Panc1 (cell line): ENCODE measurements at regions not wholly inside any gene's neighbourhood (a gene's known extent, or its start where the extent isn't known, plus 50 kb on each side); places are given as distances from the start of the nearest gene placed in this dataset.

Experiments used
- POLR2AphosphoS5 ChIP-seq: IDR thresholded peaks from 2 replicates; pipeline ENCODE4 v1.6.1; 2012; ENCODE audit warnings: mild to moderate bottlenecking, low read depth, low read length, moderate library complexity
- TF ChIP-seq, protein P1 (sequence below): fragments of 450-650 bp; IDR thresholded peaks from 2 replicates; pipeline ENCODE4 v1.5.1; 2017; ENCODE audit warnings: mild to moderate bottlenecking
- TF ChIP-seq, protein P2 (sequence below), 2 experiments: IDR thresholded peaks; 2 replicates each; pipeline ENCODE4 v1.6.1; 2011 to 2012; ENCODE audit warnings: low read depth in 2 of 2, control low read depth in 1 of 2, low read length in 1 of 2, mild to moderate bottlenecking in 1 of 2, moderate library complexity in 1 of 2; ENCODE audit not compliant: insufficient read depth in 1 of 2

DNA sequence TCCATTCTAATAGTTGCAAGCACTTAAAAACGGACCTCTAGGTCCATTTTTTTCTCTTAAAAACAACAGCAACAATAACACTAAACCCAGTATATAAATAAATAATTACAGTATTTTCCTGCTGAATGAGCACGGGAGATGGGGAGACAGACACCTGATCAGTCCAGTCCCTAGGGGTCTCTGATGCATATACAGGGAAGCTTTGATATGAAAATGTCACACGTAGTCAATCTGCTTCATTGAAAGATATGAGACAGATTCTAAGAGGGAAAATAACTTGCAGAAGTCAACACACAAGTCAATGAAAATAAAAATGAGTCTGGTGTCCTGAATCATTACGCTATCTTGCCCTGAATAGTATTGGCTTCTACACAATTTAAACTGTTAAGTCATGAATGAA lies 523.3 kb upstream of the SLC8A1 start:
- TF ChIP-seq, protein P1, sequence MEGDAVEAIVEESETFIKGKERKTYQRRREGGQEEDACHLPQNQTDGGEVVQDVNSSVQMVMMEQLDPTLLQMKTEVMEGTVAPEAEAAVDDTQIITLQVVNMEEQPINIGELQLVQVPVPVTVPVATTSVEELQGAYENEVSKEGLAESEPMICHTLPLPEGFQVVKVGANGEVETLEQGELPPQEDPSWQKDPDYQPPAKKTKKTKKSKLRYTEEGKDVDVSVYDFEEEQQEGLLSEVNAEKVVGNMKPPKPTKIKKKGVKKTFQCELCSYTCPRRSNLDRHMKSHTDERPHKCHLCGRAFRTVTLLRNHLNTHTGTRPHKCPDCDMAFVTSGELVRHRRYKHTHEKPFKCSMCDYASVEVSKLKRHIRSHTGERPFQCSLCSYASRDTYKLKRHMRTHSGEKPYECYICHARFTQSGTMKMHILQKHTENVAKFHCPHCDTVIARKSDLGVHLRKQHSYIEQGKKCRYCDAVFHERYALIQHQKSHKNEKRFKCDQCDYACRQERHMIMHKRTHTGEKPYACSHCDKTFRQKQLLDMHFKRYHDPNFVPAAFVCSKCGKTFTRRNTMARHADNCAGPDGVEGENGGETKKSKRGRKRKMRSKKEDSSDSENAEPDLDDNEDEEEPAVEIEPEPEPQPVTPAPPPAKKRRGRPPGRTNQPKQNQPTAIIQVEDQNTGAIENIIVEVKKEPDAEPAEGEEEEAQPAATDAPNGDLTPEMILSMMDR: no peak
- TF ChIP-seq POLR2AphosphoS5: no peak
- TF ChIP-seq, protein P2, sequence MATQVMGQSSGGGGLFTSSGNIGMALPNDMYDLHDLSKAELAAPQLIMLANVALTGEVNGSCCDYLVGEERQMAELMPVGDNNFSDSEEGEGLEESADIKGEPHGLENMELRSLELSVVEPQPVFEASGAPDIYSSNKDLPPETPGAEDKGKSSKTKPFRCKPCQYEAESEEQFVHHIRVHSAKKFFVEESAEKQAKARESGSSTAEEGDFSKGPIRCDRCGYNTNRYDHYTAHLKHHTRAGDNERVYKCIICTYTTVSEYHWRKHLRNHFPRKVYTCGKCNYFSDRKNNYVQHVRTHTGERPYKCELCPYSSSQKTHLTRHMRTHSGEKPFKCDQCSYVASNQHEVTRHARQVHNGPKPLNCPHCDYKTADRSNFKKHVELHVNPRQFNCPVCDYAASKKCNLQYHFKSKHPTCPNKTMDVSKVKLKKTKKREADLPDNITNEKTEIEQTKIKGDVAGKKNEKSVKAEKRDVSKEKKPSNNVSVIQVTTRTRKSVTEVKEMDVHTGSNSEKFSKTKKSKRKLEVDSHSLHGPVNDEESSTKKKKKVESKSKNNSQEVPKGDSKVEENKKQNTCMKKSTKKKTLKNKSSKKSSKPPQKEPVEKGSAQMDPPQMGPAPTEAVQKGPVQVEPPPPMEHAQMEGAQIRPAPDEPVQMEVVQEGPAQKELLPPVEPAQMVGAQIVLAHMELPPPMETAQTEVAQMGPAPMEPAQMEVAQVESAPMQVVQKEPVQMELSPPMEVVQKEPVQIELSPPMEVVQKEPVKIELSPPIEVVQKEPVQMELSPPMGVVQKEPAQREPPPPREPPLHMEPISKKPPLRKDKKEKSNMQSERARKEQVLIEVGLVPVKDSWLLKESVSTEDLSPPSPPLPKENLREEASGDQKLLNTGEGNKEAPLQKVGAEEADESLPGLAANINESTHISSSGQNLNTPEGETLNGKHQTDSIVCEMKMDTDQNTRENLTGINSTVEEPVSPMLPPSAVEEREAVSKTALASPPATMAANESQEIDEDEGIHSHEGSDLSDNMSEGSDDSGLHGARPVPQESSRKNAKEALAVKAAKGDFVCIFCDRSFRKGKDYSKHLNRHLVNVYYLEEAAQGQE (IDR thresholded peaks at IDR 0.05; ENCODE audit: insufficient read depth in 1 of 2, low read depth in 2 of 2, low read length in 1 of 2): no peak
